ENCODE measurements at regions not wholly inside any gene's neighbourhood (a gene's known extent, or its start where the extent isn't known, plus 50 kb on each side); places are given as distances from the start of the nearest gene placed in this dataset.

DNA sequence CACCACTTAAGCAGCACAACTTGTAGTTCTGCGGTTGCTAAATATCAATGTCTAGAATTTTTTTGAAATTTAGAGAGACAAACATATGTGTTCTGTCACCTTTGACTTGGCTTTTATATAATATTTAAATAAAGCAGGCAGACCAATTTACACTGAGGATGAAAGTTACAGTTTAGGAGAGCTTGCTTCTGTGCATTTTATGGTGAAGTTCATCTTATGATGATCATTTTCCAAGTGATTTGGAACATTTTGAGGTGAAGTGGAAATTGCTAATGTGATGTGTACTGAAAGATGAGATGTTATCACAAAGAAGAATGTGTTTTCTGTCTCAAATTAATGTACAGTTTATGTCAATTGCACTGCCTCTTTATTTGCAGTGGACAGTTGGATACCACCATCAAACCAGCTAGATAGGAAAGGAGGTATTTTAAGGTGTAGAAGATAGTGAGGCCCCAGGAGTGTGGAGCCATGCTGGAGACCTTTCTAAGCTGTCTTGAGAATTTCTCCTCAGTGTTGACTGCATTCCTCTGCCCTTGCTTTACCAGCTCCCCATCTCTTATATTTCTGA, 461.9 kb downstream of the UTRN start:
- Histone ChIP-seq H3K9me3 (ENCODE audit: low read length) (no peaks in the 10 kb centered on the region), H3K36me3 (ENCODE audit: insufficient read depth, low read length) (peaks cover 4% of the 10 kb centered on the region), H3K4me3 (ENCODE audit: low read depth in 1 of 2, low read length in 2 of 2) (no peak overlapping the region), H3K27ac (ENCODE audit: low read depth, low read length) (no peak overlapping the region), H3K4me1 (ENCODE audit: insufficient read depth, low read length) (no peaks in the 10 kb centered on the region), H3K9ac (ENCODE audit: low read length) (no peak overlapping the region), H3K27me3 (ENCODE audit: control insufficient read depth in 1 of 2, insufficient read depth in 2 of 2, low read length in 2 of 2) (no peaks in the 10 kb centered on the region)

DNA sequence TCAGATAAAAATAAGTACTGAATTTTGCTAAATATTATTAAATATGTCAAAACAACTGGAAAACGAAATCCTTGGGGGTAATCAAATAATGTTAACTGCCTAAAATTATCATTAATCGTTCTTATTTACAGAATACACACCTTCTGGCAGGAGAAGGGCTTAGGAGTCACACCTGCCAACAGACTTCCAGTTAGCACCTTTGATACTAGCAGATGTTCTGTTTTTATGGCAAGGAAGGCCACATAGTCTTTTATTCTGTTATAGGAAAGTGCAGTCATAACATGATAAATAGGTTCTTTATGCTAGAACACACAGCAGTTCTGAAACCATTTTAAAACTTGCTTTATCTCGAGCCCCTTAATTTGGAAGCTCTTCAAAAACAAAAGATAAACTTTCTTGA, 464.1 kb downstream of the UTRN start:
- H3K27ac ChIP-seq (ENCODE audit: low read depth, low read length) = no peak overlapping the region
- H3K4me3 ChIP-seq (ENCODE audit: low read depth in 1 of 2, low read length in 2 of 2) = no peak overlapping the region
- no peaks in the 10 kb centered on the region for H3K4me1 ChIP-seq (ENCODE audit: insufficient read depth, low read length)
- no peaks in the 10 kb centered on the region for H3K27me3 ChIP-seq (ENCODE audit: control insufficient read depth in 1 of 2, insufficient read depth in 2 of 2, low read length in 2 of 2)
- no peak overlapping the region for H3K9ac ChIP-seq (ENCODE audit: low read length)
- peaks cover 4% of the 10 kb centered on the region for H3K36me3 ChIP-seq (ENCODE audit: insufficient read depth, low read length)
- H3K9me3 ChIP-seq (ENCODE audit: low read length) = no peaks in the 10 kb centered on the region

DNA sequence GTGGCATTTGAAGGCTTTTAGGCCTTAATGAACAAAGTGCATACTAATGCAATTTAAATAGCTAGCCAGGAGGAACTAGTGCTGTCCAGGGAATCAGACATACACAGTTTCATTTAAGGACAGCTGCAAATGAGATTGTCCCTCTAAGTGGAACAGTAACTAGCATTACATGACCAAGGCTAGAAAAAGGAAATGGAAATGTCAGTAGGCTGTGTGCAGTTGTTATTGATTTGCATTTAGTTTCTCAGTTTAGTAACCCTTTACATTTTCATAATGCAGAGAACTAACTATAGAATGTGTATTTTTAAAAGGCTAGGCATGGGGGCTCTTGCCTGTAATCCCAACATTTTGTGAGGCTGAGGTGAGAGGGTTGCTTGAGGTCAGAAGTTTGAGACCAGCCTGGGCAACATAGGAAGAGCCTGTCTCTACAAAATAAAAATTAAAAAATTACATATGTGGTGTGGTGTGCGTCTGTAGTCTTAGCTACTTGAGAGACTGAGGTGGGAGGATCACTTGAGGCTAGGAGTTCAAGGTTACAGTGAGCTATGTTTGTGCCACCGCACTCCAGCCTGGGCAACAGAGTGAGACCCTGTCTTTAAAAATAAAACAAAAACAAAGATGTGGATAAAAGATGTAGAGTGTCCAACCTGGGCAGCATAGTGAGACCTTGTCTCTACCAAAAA, 468.0 kb downstream of the UTRN start:
- Histone ChIP-seq H3K27me3 (ENCODE audit: control insufficient read depth in 1 of 2, insufficient read depth in 2 of 2, low read length in 2 of 2) (no peaks in the 10 kb centered on the region), H3K27ac (ENCODE audit: low read depth, low read length) (no peak overlapping the region), H3K4me1 (ENCODE audit: insufficient read depth, low read length) (no peaks in the 10 kb centered on the region), H3K4me3 (ENCODE audit: low read depth in 1 of 2, low read length in 2 of 2) (no peak overlapping the region), H3K9ac (ENCODE audit: low read length) (no peak overlapping the region), H3K36me3 (ENCODE audit: insufficient read depth, low read length) (peaks cover 4% of the 10 kb centered on the region), H3K9me3 (ENCODE audit: low read length) (no peaks in the 10 kb centered on the region)

DNA sequence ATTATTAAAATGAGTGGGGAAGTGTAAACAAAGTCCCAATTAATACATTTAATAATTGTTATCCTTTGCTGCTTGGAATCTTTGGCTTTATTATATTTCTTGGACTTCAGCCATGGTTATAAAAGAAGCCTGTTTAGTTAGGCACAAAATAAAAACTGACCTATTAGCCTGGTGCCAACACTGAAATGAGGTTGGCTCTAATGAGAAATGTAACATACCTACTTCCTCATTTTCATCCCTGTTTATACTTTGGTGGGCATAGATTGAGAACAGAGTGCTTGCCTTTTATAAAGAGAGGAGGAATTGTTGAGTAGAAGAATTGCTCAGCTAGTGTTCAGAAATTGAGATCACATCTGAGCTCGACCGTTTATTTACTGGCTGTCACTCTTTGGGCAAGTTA, 471.3 kb downstream of the UTRN start:
- Histone ChIP-seq H3K27ac (ENCODE audit: low read depth, low read length) (no peak overlapping the region), H3K27me3 (ENCODE audit: control insufficient read depth in 1 of 2, insufficient read depth in 2 of 2, low read length in 2 of 2) (no peaks in the 10 kb centered on the region), H3K9me3 (ENCODE audit: low read length) (no peaks in the 10 kb centered on the region), H3K36me3 (ENCODE audit: insufficient read depth, low read length) (no peaks in the 10 kb centered on the region), H3K9ac (ENCODE audit: low read length) (no peak overlapping the region), H3K4me1 (ENCODE audit: insufficient read depth, low read length) (no peaks in the 10 kb centered on the region), H3K4me3 (ENCODE audit: low read depth in 1 of 2, low read length in 2 of 2) (no peak overlapping the region)

DNA sequence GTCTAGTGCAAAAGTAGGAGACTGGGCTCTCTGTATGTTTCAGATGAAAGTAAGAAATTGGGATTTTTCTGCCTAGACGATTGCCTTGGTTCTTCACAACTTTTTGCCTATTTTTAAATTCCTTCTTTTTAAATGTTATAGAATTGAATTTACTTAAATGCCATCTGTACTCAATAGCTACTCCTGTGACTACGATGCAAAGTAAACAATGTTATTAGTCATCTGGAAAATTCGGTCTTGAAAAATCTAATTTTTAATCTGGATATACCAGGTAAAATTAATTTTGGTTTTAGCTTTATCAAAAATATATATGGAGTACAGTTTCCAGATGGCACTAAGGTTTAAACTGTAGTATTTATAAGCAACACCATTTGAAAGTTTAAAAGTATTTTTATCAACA, 472.2 kb downstream of the UTRN start:
- no peaks in the 10 kb centered on the region for H3K36me3 ChIP-seq (ENCODE audit: insufficient read depth, low read length)
- H3K4me1 ChIP-seq (ENCODE audit: insufficient read depth, low read length) = no peaks in the 10 kb centered on the region
- no peak overlapping the region for H3K9ac ChIP-seq (ENCODE audit: low read length)
- no peak overlapping the region for H3K27ac ChIP-seq (ENCODE audit: low read depth, low read length)
- H3K4me3 ChIP-seq (ENCODE audit: low read depth in 1 of 2, low read length in 2 of 2) = no peak overlapping the region
- no peaks in the 10 kb centered on the region for H3K9me3 ChIP-seq (ENCODE audit: low read length)
- H3K27me3 ChIP-seq (ENCODE audit: control insufficient read depth in 1 of 2, insufficient read depth in 2 of 2, low read length in 2 of 2) = no peaks in the 10 kb centered on the region

DNA sequence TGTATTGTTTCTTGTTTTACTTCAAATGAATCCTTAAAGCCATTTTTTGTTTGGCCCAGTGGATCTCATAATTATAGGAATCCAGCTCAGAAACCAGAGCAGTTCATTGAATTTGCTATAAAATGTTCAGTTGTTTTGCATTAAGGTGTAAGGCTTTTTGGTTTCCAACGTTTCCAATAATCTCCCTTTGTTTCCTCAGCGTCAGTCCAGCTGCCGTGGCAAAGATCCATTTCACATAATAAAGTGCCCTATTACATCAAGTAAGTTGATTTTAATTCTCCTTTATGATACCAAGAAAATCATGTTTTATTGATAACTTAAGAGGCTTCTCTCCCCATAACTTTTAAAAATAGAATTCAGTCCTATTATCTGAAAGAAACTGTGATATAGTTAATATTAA, 472.6 kb downstream of the UTRN start:
- Histone ChIP-seq H3K4me3 (ENCODE audit: low read depth in 1 of 2, low read length in 2 of 2) (no peak overlapping the region), H3K4me1 (ENCODE audit: insufficient read depth, low read length) (no peaks in the 10 kb centered on the region), H3K9ac (ENCODE audit: low read length) (no peak overlapping the region), H3K27ac (ENCODE audit: low read depth, low read length) (no peak overlapping the region), H3K36me3 (ENCODE audit: insufficient read depth, low read length) (no peaks in the 10 kb centered on the region), H3K9me3 (ENCODE audit: low read length) (no peaks in the 10 kb centered on the region), H3K27me3 (ENCODE audit: control insufficient read depth in 1 of 2, insufficient read depth in 2 of 2, low read length in 2 of 2) (no peaks in the 10 kb centered on the region)

DNA sequence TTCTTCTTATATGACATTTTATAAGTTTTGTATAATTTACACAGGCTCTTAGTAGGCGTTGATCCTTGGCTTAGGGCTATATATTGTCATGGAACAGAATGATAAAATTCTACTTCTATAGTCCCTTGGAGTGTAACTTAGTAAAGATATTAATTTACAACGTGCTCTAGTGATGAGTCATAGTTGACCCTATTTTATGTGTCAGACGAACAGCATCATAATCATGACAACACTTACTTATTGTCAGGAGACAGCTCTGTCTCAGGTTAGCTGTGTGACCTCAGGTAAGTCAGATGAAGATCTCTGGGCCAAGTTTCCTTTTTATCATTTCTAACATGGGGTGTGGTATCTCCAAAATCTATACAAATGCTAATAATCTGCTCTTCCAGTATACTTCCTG, 473.5 kb downstream of the UTRN start:
- H3K27me3 ChIP-seq (ENCODE audit: control insufficient read depth in 1 of 2, insufficient read depth in 2 of 2, low read length in 2 of 2) = no peaks in the 10 kb centered on the region
- no peaks in the 10 kb centered on the region for H3K4me1 ChIP-seq (ENCODE audit: insufficient read depth, low read length)
- no peak overlapping the region for H3K27ac ChIP-seq (ENCODE audit: low read depth, low read length)
- H3K9me3 ChIP-seq (ENCODE audit: low read length) = no peaks in the 10 kb centered on the region
- no peaks in the 10 kb centered on the region for H3K36me3 ChIP-seq (ENCODE audit: insufficient read depth, low read length)
- no peak overlapping the region for H3K9ac ChIP-seq (ENCODE audit: low read length)
- H3K4me3 ChIP-seq (ENCODE audit: low read depth in 1 of 2, low read length in 2 of 2) = no peak overlapping the region

DNA sequence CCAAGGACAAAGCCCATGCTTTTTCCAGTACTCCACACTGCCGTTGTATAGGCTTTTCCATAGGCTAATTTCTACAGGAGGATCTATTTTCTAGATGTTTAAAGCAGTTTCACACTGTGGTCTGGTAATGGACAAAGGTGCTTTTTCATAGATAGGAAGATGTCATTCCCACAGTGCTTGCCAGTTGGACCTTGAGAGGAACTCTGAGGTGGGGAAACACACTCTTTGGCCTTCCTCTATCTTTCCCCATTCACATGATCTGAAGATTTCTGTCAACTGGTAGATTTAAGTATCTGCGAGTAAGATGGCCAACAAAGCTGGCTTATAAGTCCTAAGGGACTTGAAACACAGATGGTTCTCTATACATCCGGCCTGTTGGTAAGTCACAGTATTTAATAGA, 477.3 kb downstream of the UTRN start:
- no peak overlapping the region for H3K9ac ChIP-seq (ENCODE audit: low read length)
- H3K36me3 ChIP-seq (ENCODE audit: insufficient read depth, low read length) = no peaks in the 10 kb centered on the region
- H3K9me3 ChIP-seq (ENCODE audit: low read length) = no peaks in the 10 kb centered on the region
- H3K27me3 ChIP-seq (ENCODE audit: control insufficient read depth in 1 of 2, insufficient read depth in 2 of 2, low read length in 2 of 2) = no peaks in the 10 kb centered on the region
- no peak overlapping the region for H3K27ac ChIP-seq (ENCODE audit: low read depth, low read length)
- no peaks in the 10 kb centered on the region for H3K4me1 ChIP-seq (ENCODE audit: insufficient read depth, low read length)
- H3K4me3 ChIP-seq (ENCODE audit: low read depth in 1 of 2, low read length in 2 of 2) = no peak overlapping the region

DNA sequence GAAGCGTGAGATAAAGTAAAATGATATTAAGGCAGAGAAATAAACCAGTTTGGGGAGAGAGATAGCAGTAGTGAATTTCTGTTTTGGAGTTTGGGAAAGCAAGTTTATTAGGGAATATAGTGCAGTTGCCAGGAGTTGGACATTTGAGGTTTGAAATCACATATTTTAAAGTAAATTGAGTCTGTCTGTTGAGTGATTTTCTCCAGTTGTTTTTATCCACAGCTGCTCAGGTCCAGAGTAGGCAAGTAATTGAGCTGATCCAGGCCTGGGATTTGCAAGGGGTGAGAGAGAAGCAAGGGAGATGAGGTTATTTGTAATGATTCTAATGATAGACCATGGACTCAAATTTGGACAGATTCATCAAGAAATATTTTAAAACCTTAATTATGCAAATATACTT, 481.9 kb downstream of the UTRN start:
- Histone ChIP-seq H3K9me3 (ENCODE audit: low read length) (no peaks in the 10 kb centered on the region), H3K9ac (ENCODE audit: low read length) (no peak overlapping the region)

DNA sequence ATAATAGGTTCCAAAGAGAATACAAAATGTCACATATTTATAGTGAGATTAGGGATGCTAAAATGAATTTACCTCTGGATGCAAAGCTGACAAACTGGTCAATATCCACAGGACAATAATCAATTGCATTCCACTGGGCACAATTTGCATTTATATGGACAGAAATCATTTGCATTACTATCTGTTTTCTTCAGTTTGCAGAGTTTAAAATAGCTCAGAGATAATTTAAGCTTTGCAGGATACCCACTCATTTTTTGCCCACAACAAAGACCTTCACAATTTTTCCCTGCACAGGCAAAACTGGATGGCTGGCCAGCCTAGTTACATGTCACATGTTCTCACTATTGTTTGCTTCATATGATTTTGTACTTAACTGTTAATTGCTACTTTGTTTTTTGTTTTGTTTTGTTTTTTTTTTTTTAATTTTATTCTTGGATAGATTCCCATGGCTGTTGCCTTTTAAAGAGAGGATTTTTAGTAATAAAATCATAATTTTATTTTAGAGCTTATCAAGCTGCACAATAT, 483.5 kb downstream of the UTRN start:
- Histone ChIP-seq H3K27ac (ENCODE audit: low read depth, low read length) (no peak overlapping the region), H3K27me3 (ENCODE audit: control insufficient read depth in 1 of 2, insufficient read depth in 2 of 2, low read length in 2 of 2) (no peaks in the 10 kb centered on the region), H3K4me3 (ENCODE audit: low read depth in 1 of 2, low read length in 2 of 2) (no peak overlapping the region), H3K9me3 (ENCODE audit: low read length) (no peaks in the 10 kb centered on the region), H3K36me3 (ENCODE audit: insufficient read depth, low read length) (no peaks in the 10 kb centered on the region), H3K9ac (ENCODE audit: low read length) (no peak overlapping the region), H3K4me1 (ENCODE audit: insufficient read depth, low read length) (no peaks in the 10 kb centered on the region)

More for the DNA sequence above, 481.9 kb downstream of the UTRN start:
- no peaks in the 10 kb centered on the region for H3K4me1 ChIP-seq (ENCODE audit: insufficient read depth, low read length)
- no peak overlapping the region for H3K4me3 ChIP-seq (ENCODE audit: low read depth in 1 of 2, low read length in 2 of 2)
- no peaks in the 10 kb centered on the region for H3K27me3 ChIP-seq (ENCODE audit: control insufficient read depth in 1 of 2, insufficient read depth in 2 of 2, low read length in 2 of 2)
- H3K36me3 ChIP-seq (ENCODE audit: insufficient read depth, low read length) = no peaks in the 10 kb centered on the region
- no peak overlapping the region for H3K27ac ChIP-seq (ENCODE audit: low read depth, low read length)

DNA sequence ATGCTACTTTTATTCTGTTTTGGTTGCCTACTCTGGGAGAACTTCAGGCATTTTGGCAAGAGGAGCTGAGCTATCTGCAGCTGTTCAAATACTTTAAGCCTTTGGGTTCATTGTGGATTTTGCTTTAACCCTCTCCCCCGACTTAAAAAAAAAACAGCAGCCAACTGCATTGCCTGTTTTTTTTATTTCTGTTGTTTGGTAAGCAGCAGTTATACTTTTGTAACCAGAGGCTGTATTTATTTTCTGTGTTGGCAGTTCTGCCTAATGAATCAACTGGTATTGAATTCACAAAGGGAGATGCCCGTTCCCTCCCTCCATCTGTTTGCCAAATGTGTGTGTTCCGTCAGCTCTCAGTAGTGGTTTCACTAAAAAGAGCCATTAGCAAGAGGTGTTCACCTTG, 484.0 kb downstream of the UTRN start:
- Histone ChIP-seq H3K36me3 (ENCODE audit: insufficient read depth, low read length) (no peaks in the 10 kb centered on the region), H3K27ac (ENCODE audit: low read depth, low read length) (no peak overlapping the region), H3K9ac (ENCODE audit: low read length) (no peak overlapping the region)

More for the DNA sequence above, 484.0 kb downstream of the UTRN start:
- no peaks in the 10 kb centered on the region for H3K27me3 ChIP-seq (ENCODE audit: control insufficient read depth in 1 of 2, insufficient read depth in 2 of 2, low read length in 2 of 2)
- no peaks in the 10 kb centered on the region for H3K9me3 ChIP-seq (ENCODE audit: low read length)
- H3K4me3 ChIP-seq (ENCODE audit: low read depth in 1 of 2, low read length in 2 of 2) = no peak overlapping the region
- H3K4me1 ChIP-seq (ENCODE audit: insufficient read depth, low read length) = no peaks in the 10 kb centered on the region
